HG03558 (cell line): ENCODE measurements at regions not wholly inside any gene's neighbourhood (a gene's known extent, or its start where the extent isn't known, plus 50 kb on each side); places are given as distances from the start of the nearest gene placed in this dataset.

Source experiments
- ATAC-seq: cut with Tn5 transposase; IDR thresholded peaks from one replicate; pipeline ENCODE4 v1.9.1; 2021; ENCODE audit warnings: moderate number of reproducible peaks; ENCODE audit not compliant: unreplicated experiment; ENCODE audit errors: extremely low read depth

DNA sequence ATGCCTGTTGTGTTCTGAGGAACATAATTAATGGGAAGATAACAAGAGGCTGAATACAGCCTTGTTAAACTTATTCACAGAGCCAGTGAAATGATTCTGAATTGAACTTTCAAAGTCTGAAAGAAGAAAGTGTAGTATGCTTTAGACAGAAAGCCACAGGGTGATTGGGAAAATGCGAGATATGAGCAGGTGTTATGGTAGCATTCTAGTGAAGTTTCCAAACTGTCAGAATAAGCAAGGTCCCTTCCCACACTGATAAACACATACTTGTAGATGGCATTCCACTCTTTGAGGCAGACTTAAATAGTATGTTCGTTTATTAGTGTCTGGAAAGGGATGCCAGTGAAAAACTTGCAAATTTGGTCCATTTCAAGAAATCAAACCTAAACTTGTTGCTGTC is 70.5 kb upstream of the ITPRID2 start:
- ATAC-seq: no peak

DNA sequence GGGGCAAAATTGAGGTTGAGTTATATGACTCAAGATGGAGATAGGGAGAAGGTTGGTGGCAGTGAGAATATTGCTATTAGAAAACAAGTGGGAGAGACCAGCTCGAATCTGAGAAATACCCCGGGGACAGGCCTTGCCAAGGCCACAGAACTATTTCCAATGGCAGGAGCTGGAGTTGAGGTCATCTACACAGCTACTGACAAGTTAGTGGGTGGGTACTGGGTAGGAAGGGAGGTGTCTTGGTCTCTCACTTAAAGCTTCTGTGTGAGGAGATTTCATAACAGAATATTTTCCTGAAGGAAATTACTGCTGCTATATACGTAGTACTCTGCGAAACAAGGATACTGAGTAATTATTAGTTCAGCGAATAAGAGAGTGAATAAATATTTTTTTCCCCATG is 69.4 kb upstream of the ITPRID2 start:
- ATAC-seq: no peak

DNA sequence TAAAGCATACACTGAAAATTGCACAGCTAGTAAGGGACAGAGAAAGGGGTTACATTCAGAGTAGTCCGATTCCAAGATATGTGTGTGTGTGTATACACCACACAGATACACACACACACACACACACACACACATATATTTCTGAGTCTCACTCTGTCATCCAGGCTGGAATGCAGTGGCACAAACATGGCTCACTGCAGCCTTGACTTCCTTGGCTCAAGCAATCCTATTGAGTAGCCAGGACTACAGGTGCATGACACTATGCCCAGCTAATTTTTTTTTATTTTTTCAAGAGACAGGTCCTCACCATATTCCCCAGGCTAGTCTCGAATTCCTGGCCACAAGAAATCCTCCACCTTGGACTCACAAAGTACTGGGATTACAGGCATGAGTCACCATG is 68.1 kb upstream of the ITPRID2 start:
- no peak for ATAC-seq

DNA sequence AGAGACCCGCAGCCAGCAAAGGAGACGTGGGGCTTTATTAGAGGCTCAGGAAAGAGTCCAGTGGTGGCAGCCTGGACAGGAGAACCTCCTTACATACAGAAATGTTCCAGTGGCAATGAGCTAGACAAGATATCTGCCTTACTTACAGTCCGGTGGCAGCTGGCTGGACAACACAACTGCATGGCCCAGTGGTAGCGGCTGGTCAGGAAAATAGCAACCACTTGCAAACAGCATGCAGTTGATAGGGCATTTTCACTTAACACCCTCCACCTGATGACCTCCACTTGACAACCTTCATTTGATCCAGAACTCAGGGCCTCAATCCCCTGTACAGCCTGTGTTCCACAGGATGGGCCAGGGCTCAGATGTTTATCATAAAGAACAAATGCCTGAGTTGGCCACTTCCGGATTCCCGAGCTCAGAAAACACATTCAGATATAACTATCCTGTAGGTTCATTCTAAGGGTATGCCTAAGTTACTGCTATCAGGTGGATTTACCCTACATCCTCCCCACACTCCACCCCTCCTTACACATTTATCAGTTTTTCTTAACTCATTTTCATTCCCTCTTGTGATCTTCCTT is 63.3 kb upstream of the ITPRID2 start:
- no peak for ATAC-seq

DNA sequence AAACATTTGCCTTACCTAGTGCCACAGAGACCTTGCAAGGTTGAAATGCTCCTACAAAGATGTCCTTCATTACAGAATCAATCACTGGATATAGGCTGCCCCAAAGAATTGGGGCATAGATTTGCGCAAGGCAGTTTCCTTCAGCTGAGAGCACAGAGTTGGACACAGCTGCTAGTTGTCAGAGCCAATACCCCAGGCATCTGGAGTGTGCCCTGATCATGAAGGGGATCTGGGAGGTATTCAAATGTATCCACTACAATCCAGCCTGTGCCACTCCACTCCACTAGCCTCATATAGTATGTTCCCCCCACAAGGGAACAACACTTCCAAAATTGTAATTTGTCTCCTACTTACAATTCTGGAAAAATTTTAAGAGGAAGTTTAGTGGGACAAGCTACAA is 62.3 kb upstream of the ITPRID2 start:
- no peak for ATAC-seq

DNA sequence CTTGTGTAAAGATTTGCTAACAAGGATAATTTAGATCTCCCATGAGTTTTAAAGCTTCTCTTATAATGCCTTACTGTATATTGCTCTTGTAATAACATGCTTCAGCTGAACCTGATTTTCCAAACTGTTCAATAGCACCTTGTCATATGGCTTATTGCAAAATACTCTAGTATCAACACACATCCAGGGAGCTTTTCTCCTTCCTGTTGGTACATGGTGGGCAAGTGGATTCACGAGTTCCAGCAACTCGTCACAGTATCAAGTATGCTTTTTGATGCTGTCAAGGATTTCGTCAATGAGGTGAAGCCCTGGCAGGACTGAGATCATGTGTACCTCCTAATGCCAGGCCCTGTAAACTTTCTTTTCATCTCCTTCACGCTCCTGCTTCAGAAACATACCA is 59.5 kb upstream of the ITPRID2 start:
- no peak for ATAC-seq

DNA sequence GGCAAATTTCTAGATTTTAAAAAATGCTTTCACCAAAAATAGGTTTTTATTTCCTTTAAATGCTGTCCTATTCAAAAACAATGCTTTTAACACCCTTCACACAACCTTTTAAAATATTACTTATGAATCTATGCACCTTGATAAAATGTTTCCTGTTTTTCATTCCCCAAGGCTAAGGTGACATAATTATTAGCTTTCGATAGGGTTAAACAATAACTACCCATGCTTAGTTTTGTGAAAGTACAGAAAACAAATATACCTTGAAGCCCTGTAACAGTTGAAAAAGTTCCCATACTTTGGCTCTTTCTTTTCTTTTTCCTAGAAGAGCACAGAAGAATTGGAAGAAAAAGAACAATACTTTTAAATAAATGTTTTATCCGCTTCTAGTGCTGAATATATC is 54.9 kb upstream of the ITPRID2 start:
- no peak for ATAC-seq

DNA sequence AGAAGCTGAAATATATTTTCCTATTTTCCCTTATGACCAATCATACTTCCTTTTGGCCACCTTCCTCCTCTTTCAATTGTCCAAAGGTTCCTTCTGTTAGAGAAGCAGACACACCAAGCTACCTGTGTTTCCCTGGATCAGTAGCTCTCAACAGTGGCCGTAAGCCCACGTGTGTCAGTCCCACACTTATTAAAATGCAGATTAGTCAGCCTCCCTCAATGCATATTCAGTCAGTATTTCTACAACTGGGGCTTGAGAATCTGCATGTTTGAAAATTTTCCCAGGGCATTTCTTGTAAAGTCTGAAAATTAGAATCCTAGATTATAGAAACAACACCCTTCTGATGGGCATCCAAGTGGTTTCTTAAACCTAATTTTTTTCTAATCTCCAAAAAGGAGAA is 54.0 kb upstream of the ITPRID2 start:
- no peak for ATAC-seq

DNA sequence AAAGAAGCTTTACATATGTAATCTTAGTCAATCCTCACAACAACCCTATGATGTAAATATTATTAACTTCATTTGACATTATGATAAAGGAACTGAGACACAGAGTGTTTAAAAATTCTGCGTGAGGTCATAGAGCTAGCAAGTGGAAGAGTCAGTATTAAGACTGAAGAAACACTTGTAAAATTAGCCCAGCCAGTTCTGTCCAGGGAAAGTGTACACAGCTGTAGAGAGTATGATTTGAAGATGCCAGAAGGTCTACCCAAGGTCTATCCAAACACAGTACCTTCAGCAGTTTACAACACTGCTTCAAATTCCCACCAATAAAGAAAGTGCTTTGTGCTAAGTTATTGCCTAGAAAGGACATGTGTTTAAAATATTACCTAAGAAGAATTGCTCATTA is 51.7 kb upstream of the ITPRID2 start:
- ATAC-seq: no peak

DNA sequence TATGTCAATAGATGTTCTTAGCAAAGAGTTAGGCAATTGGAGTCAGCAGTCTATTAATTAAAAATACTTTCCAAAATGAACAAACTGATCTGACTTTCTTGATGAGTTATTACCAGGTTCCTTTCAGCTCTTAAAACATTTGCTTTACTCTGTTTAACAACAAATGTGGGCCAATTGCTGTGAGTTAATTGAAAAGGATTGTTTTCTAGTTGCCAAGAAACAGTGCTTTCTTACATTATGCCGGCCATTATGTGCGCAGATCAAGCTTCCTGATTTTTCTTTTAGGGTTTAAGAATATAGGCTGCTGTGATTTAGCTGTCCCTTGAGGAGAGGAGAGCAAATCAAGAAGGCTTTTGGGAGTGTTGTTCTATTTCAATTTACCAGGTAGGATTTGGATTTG is 50.5 kb upstream of the ITPRID2 start:
- no peak for ATAC-seq
